Spleen (tissue), 11 donors: ENCODE measurements at regions not wholly inside any gene's neighbourhood (a gene's known extent, or its start where the extent isn't known, plus 50 kb on each side); places are given as distances from the start of the nearest gene placed in this dataset.

Experiments used
- DNase-seq: peaks from one replicate; pipeline ENCODE4 v3.0.0-alpha.2; 2020
- H3K27ac ChIP-seq, 8 donors: fragments of 200-600 bp; sonication (generic) in 7 of 8; 1 replicate in 4 of 8; 2 replicates in 4 of 8; pipeline versions ENCODE4 v1.5.0 to v1.8.0; 2016 to 2021; ENCODE audit warnings: inconsistent platforms in 4 of 8, mild to moderate bottlenecking in 4 of 8, moderate library complexity in 1 of 8
- H3K27me3 ChIP-seq, 7 donors: fragments of 200-600 bp; sonication (generic) in 6 of 7; replicated peaks in 1 of 7; 1 replicate in 4 of 7; 2 replicates in 3 of 7; pipeline versions ENCODE4 v1.5.0 to v1.8.0; 2016 to 2021; ENCODE audit warnings: inconsistent platforms in 3 of 7, mild to moderate bottlenecking in 1 of 7
- H3K36me3 ChIP-seq, 6 donors: fragments of 200-600 bp; sonication (generic) in 5 of 6; 1 replicate in 4 of 6; 2 replicates in 2 of 6; pipeline versions ENCODE4 v1.5.0 to v1.8.0; 2016 to 2021; ENCODE audit warnings: inconsistent platforms in 2 of 6
- H3K4me1 ChIP-seq, 6 donors: fragments of 200-600 bp; sonication (generic) in 5 of 6; 1 replicate in 3 of 6; 2 replicates in 3 of 6; pipeline versions ENCODE4 v1.5.0 to v1.8.0; 2016 to 2021; ENCODE audit warnings: inconsistent platforms in 3 of 6
- H3K4me3 ChIP-seq, 8 donors: fragments of 200-600 bp; sonication (generic) in 7 of 8; 1 replicate in 4 of 8; 2 replicates in 4 of 8; pipeline versions ENCODE4 v1.5.0 to v1.8.0; 2016 to 2021; ENCODE audit warnings: inconsistent platforms in 4 of 8, mild to moderate bottlenecking in 4 of 8, moderate library complexity in 2 of 8
- H3K9me3 ChIP-seq, 8 donors: fragments of 200-600 bp; sonication (generic) in 7 of 8; 1 replicate in 4 of 8; 2 replicates in 4 of 8; pipeline versions ENCODE4 v1.5.0 to v1.8.0; 2016 to 2021; ENCODE audit warnings: inconsistent platforms in 4 of 8
- CTCF ChIP-seq, 11 experiments: fragments of 200-600 bp in 7 of 11; fragments of 450-650 bp in 4 of 11; sonication (generic) in 4 of 11; IDR thresholded peaks in 8 of 11; conservative IDR thresholded peaks in 3 of 11; 1 replicate in 7 of 11; 2 replicates in 4 of 11; pipeline versions ENCODE4 v1.4.0 to v1.8.0; 2016 to 2021; ENCODE audit warnings: antibody characterized with exemption in 11 of 11, inconsistent platforms in 4 of 11, mild to moderate bottlenecking in 1 of 11
- POLR2A ChIP-seq, 3 donors: fragments of 450-650 bp; IDR thresholded peaks; one replicate each; pipeline ENCODE4 v1.5.1; 2017; ENCODE audit warnings: antibody characterized with exemption in 3 of 3, mild to moderate bottlenecking in 1 of 3
- POLR2AphosphoS5 ChIP-seq, 3 donors: sonication (generic); formaldehyde crosslinking; IDR thresholded peaks; one replicate each; pipeline ENCODE4 v1.5.1; 2017; ENCODE audit warnings: antibody characterized with exemption in 3 of 3
- WGBS, 5 donors: extraction: QIAGEN DNeasy Blood & Tissue Kit in 3 of 5; methylation state at CpG; one replicate each; pipeline versions ENCODE4 v1.1.5 to v1.1.7; 2013 to 2018; 5-methylcytosine and 5-hydroxymethylcytosine counted together
- intact Hi-C: fragments of 100-400 bp; cut with DNase I; formaldehyde crosslinking; loops from one replicate; pipeline ENCODE4 v1.15.0; 2023; ENCODE audit warnings: low total_unique reads
- donor health status: healthy with polysubstance abuse.
- donor health status: DM: no; HTN: no; CAD: no; lungs with moderate emphysema.
- donor health status: DM: no; HTN: no; CAD: no.
- donor health status: Bipolar disorder and iron deficiency.
- donor health status: healthy.
- donor health status: DM: no; HTN: no; CAD: no.
- donor health status: DM: yes; HTN: yes; CAD: no.

GRCh38 chr13:53747825-53748224, 719.2 kb downstream of the OLFM4 start:
- no peaks in the 10 kb centered on the region for H3K9me3 ChIP-seq
- DNase-seq, result no peak
- H3K27me3 ChIP-seq, result no peaks in the 10 kb centered on the region
- TF ChIP-seq POLR2A (IDR thresholded peaks at IDR 0.05) (no peak), POLR2AphosphoS5 (IDR thresholded peaks at IDR 0.05) (no peak), CTCF (IDR thresholded peaks at IDR 0.05 in 8 of 11, conservative IDR thresholded peaks at IDR 0.05 in 3 of 11) (no peak)
- intact Hi-C loops, result no loop called here
- whole genome bisulfite sequencing, 5 donors, result 84 to 92% (median 87%) methylated on average over 1 of the region's 1 CpG
- H3K4me1 ChIP-seq, result no peaks in the 10 kb centered on the region
- H3K4me3 ChIP-seq, result no peak overlapping the region
- no peak overlapping the region for H3K27ac ChIP-seq
- no peaks in the 10 kb centered on the region for H3K36me3 ChIP-seq

GRCh38 chr13:53749306-53749705, 720.7 kb downstream of the OLFM4 start:
- H3K36me3 ChIP-seq, result no peaks in the 10 kb centered on the region
- intact Hi-C loops, result no loop called here
- no peaks in the 10 kb centered on the region for H3K27me3 ChIP-seq
- H3K27ac ChIP-seq, result no peak overlapping the region
- H3K9me3 ChIP-seq, result peaks cover 0 to 5% (median 0%) of the 10 kb centered on the region in 8 donors
- DNase-seq, result no peak
- H3K4me1 ChIP-seq, result no peaks in the 10 kb centered on the region
- no peak overlapping the region for H3K4me3 ChIP-seq
- TF ChIP-seq POLR2AphosphoS5 (IDR thresholded peaks at IDR 0.05) (no peak), POLR2A (IDR thresholded peaks at IDR 0.05) (no peak), CTCF (IDR thresholded peaks at IDR 0.05 in 8 of 11, conservative IDR thresholded peaks at IDR 0.05 in 3 of 11) (no peak)
- WGBS, 5 donors, result 41 to 65% (median 57%) methylated on average over 3 of the region's 3 CpGs

DNA sequence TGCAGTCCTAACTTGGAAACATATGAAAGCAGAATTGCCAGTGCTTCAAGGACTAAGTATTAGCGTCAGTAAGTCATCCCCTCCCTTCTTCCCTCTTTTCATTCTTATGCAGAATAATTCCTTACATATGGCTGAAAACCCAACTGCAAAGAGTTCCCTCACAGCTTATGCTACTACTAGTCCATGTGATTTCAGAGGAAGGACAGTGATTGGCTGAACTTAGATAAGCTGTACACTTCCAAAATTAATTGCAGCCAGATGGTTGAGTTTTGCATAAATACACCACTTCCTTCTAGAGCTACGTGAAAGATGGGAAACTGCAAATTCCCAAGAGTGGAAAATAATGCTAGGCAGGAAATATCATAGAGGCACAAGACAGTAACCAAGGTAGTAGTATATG, 730.4 kb downstream of the OLFM4 start:
- H3K4me1 ChIP-seq, result no peaks in the 10 kb centered on the region
- peaks cover 0 to 17% (median 0%) of the 10 kb centered on the region in 8 donors for H3K9me3 ChIP-seq
- no peaks in the 10 kb centered on the region for H3K27me3 ChIP-seq
- H3K4me3 ChIP-seq, result no peak overlapping the region
- intact Hi-C loops, result no loop called here
- 38 to 44% (median 41%) methylated on average over 2 of the region's 2 CpGs for WGBS, 5 donors
- no peaks in the 10 kb centered on the region for H3K36me3 ChIP-seq
- TF ChIP-seq POLR2AphosphoS5 (IDR thresholded peaks at IDR 0.05) (no peak), POLR2A (IDR thresholded peaks at IDR 0.05) (no peak), CTCF (IDR thresholded peaks at IDR 0.05 in 8 of 11, conservative IDR thresholded peaks at IDR 0.05 in 3 of 11) (no peak)
- DNase-seq, result no peak
- no peak overlapping the region for H3K27ac ChIP-seq

- no peaks in the 10 kb centered on the region for H3K4me1 ChIP-seq
- no peak overlapping the region for H3K4me3 ChIP-seq
- WGBS, 5 donors, result 70 to 86% (median 79%) methylated on average over 1 of the region's 1 CpG
- no peak for DNase-seq
- H3K9me3 ChIP-seq, result no peaks in the 10 kb centered on the region
- H3K27me3 ChIP-seq, result no peaks in the 10 kb centered on the region
- intact Hi-C loops, result no loop called here
- TF ChIP-seq POLR2AphosphoS5 (IDR thresholded peaks at IDR 0.05), result no peak
- TF ChIP-seq CTCF (IDR thresholded peaks at IDR 0.05 in 8 of 11, conservative IDR thresholded peaks at IDR 0.05 in 3 of 11), result no peak
- TF ChIP-seq POLR2A (IDR thresholded peaks at IDR 0.05), result no peak
- H3K36me3 ChIP-seq, result no peaks in the 10 kb centered on the region
- H3K27ac ChIP-seq, result no peak overlapping the region
These were observed 747.2 kb downstream of the OLFM4 start for GRCh38 chr13:53775807-53776206.
